ENCODE measurements at regions not wholly inside any gene's neighbourhood (a gene's known extent, or its start where the extent isn't known, plus 50 kb on each side); places are given as distances from the start of the nearest gene placed in this dataset.

DNA sequence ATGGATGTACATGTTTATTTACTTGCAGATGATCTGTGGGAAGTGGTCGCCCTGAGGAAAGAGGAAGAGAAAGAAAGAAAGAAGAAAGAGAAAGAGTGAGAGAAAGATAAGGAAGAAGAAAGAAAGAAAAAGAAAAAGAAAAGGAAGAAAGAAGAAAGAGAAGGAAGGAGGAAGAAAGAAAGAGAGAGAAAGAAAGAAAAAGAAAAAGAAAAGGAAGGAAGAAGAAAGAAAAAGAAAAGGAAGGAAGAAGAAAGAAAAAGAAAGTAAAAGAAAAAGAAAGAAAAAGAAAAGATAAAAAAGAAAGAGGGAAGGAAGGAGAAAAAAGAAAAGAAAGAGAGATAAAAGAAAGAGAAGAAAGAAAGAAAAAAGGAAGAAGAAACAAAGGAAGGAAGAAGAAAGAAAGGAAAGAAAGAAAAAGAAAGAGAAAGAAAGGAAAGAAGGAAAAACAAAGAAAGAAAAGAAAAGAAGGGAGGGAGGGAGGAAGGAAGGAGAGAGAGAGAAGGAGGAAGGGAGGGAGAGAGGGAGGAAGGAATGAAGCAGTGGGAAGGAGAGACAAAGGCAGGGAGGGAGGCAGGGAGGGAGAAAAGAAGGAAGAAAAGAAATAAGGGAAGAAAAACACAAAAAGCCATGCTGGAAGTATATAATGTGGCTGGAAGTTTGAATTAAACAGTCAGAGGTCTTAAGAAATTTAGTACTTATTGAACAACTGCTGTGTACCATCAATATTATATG is 976.6 kb downstream of the FAM181B start:
- TF ChIP-seq, protein P1, sequence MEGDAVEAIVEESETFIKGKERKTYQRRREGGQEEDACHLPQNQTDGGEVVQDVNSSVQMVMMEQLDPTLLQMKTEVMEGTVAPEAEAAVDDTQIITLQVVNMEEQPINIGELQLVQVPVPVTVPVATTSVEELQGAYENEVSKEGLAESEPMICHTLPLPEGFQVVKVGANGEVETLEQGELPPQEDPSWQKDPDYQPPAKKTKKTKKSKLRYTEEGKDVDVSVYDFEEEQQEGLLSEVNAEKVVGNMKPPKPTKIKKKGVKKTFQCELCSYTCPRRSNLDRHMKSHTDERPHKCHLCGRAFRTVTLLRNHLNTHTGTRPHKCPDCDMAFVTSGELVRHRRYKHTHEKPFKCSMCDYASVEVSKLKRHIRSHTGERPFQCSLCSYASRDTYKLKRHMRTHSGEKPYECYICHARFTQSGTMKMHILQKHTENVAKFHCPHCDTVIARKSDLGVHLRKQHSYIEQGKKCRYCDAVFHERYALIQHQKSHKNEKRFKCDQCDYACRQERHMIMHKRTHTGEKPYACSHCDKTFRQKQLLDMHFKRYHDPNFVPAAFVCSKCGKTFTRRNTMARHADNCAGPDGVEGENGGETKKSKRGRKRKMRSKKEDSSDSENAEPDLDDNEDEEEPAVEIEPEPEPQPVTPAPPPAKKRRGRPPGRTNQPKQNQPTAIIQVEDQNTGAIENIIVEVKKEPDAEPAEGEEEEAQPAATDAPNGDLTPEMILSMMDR (IDR thresholded peaks at IDR 0.05) = no peak
- no peak for TF ChIP-seq EP300 (IDR thresholded peaks at IDR 0.05)
- TF ChIP-seq POLR2A (IDR thresholded peaks at IDR 0.05) = no peak
- TF ChIP-seq POLR2AphosphoS5 (IDR thresholded peaks at IDR 0.05) = no peak
